ENCODE measurements at regions not wholly inside any gene's neighbourhood (a gene's known extent, or its start where the extent isn't known, plus 50 kb on each side); places are given as distances from the start of the nearest gene placed in this dataset.

DNA sequence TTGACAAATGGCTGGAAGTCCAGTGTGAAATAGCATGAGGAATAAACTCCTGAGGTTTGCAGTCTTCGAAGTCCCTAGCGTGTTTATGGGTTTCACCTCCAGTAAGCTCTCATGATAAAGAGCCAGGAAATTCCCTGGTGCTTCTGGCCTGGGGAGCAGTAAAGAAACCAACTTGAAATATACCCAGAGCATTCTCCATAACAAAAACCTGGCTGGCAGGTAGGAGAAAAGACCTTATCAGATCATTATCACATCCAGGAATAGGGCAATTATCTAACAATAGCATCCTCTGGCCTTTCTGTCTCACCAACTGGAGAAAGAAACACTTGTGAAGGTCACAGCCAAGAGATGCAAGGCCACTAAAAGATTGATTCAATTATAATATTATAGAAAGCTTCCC lies 513.6 kb upstream of the LRRTM4 start:
- CTCF ChIA-PET = interaction anchor here (0.6 kb wide), 1 partner anchor 23 kb away, joined by 3 read pairs; no protein-coding TSS in a partner anchor
- TF ChIP-seq KLF1 (tag by site-specific recombination; IDR thresholded peaks at IDR 0.05) (no peak), ZNF292 (tag by site-specific recombination; IDR thresholded peaks at IDR 0.05; ENCODE audit: borderline replicate concordance, low read depth) (no peak), ZNF214 (tag by site-specific recombination; IDR thresholded peaks at IDR 0.05; ENCODE audit: borderline replicate concordance) (no peak), SCRT1 (tag by site-specific recombination; IDR thresholded peaks at IDR 0.05; ENCODE audit: borderline replicate concordance) (no peak), GLIS2 (tag by site-specific recombination; IDR thresholded peaks at IDR 0.05) (no peak), YY2 (tag by site-specific recombination; IDR thresholded peaks at IDR 0.05) (no peak)
- TF ChIP-seq, protein P1, sequence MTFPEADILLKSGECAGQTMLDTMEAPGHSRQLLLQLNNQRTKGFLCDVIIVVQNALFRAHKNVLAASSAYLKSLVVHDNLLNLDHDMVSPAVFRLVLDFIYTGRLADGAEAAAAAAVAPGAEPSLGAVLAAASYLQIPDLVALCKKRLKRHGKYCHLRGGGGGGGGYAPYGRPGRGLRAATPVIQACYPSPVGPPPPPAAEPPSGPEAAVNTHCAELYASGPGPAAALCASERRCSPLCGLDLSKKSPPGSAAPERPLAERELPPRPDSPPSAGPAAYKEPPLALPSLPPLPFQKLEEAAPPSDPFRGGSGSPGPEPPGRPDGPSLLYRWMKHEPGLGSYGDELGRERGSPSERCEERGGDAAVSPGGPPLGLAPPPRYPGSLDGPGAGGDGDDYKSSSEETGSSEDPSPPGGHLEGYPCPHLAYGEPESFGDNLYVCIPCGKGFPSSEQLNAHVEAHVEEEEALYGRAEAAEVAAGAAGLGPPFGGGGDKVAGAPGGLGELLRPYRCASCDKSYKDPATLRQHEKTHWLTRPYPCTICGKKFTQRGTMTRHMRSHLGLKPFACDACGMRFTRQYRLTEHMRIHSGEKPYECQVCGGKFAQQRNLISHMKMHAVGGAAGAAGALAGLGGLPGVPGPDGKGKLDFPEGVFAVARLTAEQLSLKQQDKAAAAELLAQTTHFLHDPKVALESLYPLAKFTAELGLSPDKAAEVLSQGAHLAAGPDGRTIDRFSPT (tag by site-specific recombination; IDR thresholded peaks at IDR 0.05) = no peak
- no peaks in the 10 kb centered on the region for H3K4me1 ChIP-seq (ENCODE audit: control insufficient read depth, insufficient read depth, low read length)
- H3K27ac ChIP-seq (ENCODE audit: extremely low read depth, low read depth, low read length) = no peak overlapping the region
- H3K9me3 ChIP-seq (ENCODE audit: control insufficient read depth, insufficient read depth, low read depth, low read length) = no peaks in the 10 kb centered on the region
- H3K36me3 ChIP-seq (ENCODE audit: control insufficient read depth in 2 of 2, insufficient read depth in 1 of 2, low read length in 2 of 2) = no peaks in the 10 kb centered on the region
- no peak overlapping the region for H3K4me3 ChIP-seq (ENCODE audit: low read depth, low read length)
- POLR2A ChIA-PET = no interaction called here

DNA sequence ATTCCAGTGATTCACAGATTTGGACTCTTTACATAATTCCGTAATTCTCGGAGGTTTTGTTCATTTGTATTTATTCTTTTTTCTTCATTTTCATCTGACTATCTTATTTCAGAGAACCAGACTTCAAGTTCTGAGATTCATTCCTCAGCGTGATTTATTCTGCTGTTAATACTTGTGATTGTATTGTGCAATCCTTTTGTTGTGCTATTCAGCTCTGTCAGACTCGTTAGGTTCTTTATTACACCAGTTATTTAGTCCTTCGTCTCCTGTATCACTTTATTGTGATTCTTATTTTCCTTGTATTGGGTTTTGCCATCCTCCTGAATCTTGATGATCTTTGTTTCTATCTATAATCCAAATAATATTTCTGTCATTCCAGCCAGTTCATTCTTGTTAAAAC lies 529.3 kb upstream of the LRRTM4 start:
- no peaks in the 10 kb centered on the region for H3K9me3 ChIP-seq (ENCODE audit: control insufficient read depth, insufficient read depth, low read depth, low read length)
- no peaks in the 10 kb centered on the region for H3K4me1 ChIP-seq (ENCODE audit: control insufficient read depth, insufficient read depth, low read length)
- TF ChIP-seq KLF8 (tag by site-specific recombination; IDR thresholded peaks at IDR 0.05) = no peak
- TF ChIP-seq, protein P2, sequence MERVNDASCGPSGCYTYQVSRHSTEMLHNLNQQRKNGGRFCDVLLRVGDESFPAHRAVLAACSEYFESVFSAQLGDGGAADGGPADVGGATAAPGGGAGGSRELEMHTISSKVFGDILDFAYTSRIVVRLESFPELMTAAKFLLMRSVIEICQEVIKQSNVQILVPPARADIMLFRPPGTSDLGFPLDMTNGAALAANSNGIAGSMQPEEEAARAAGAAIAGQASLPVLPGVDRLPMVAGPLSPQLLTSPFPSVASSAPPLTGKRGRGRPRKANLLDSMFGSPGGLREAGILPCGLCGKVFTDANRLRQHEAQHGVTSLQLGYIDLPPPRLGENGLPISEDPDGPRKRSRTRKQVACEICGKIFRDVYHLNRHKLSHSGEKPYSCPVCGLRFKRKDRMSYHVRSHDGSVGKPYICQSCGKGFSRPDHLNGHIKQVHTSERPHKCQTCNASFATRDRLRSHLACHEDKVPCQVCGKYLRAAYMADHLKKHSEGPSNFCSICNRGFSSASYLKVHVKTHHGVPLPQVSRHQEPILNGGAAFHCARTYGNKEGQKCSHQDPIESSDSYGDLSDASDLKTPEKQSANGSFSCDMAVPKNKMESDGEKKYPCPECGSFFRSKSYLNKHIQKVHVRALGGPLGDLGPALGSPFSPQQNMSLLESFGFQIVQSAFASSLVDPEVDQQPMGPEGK (tag by site-specific recombination; IDR thresholded peaks at IDR 0.05) = no peak
- no peak for TF ChIP-seq ZNF701 (tag by site-specific recombination; IDR thresholded peaks at IDR 0.05)
- no peak overlapping the region for H3K27ac ChIP-seq (ENCODE audit: extremely low read depth, low read depth, low read length)
- CTCF ChIA-PET = interaction anchor here (0.7 kb wide), 1 partner anchor 18 kb away, joined by 5 read pairs; no protein-coding TSS in a partner anchor
- no peaks in the 10 kb centered on the region for H3K36me3 ChIP-seq (ENCODE audit: control insufficient read depth in 2 of 2, insufficient read depth in 1 of 2, low read length in 2 of 2)
- POLR2A ChIA-PET = no interaction called here
- H3K4me3 ChIP-seq (ENCODE audit: low read depth, low read length) = no peak overlapping the region

DNA sequence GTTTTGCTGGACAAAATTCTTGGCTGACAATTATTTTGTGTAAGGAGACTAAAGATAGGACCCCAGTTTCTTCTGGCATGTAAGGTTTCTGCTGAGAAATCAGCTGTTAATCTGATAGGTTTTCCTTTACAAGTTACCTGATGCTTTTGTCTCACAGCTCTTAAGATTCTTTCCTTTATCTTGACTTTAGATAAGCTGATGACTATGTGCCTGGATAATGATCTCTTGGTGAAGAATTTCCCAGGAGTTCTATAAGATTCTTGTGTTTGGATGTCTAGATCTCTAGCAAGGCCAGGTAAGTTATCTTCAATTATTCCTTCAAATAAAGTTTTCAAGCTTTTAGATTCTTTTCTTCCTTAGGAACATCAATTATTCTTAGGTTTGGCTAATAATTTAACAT lies 534.8 kb upstream of the LRRTM4 start:
- TF ChIP-seq SP3 (tag by site-specific recombination; IDR thresholded peaks at IDR 0.05) (no peak), ZFP37 (tag by site-specific recombination; IDR thresholded peaks at IDR 0.05) (no peak), ZNF747 (tag by site-specific recombination; IDR thresholded peaks at IDR 0.05) (no peak), ZNF530 (tag by site-specific recombination; IDR thresholded peaks at IDR 0.05; ENCODE audit: low read depth) (no peak), ZNF350 (tag by site-specific recombination; IDR thresholded peaks at IDR 0.05) (no peak), ZNF211 (tag by site-specific recombination; IDR thresholded peaks at IDR 0.05; ENCODE audit: low read depth) (no peak), SP2 (tag by site-specific recombination; IDR thresholded peaks at IDR 0.05) (no peak), ZNF146 (tag by site-specific recombination; IDR thresholded peaks at IDR 0.05) (no peak), RBAK (tag by site-specific recombination; IDR thresholded peaks at IDR 0.05) (no peak), ZNF266 (tag by site-specific recombination; IDR thresholded peaks at IDR 0.05; ENCODE audit: low read depth) (no peak), ZBTB48 (tag by site-specific recombination; IDR thresholded peaks at IDR 0.05) (no peak), ZNF600 (tag by site-specific recombination; IDR thresholded peaks at IDR 0.05) (no peak), ZNF19 (tag by site-specific recombination; IDR thresholded peaks at IDR 0.05; ENCODE audit: low read depth) (no peak)
- TF ChIP-seq, protein P3, sequence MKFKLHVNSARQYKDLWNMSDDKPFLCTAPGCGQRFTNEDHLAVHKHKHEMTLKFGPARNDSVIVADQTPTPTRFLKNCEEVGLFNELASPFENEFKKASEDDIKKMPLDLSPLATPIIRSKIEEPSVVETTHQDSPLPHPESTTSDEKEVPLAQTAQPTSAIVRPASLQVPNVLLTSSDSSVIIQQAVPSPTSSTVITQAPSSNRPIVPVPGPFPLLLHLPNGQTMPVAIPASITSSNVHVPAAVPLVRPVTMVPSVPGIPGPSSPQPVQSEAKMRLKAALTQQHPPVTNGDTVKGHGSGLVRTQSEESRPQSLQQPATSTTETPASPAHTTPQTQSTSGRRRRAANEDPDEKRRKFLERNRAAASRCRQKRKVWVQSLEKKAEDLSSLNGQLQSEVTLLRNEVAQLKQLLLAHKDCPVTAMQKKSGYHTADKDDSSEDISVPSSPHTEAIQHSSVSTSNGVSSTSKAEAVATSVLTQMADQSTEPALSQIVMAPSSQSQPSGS (tag by site-specific recombination; IDR thresholded peaks at IDR 0.05; ENCODE audit: low read depth) = no peak
- TF ChIP-seq, protein P4, sequence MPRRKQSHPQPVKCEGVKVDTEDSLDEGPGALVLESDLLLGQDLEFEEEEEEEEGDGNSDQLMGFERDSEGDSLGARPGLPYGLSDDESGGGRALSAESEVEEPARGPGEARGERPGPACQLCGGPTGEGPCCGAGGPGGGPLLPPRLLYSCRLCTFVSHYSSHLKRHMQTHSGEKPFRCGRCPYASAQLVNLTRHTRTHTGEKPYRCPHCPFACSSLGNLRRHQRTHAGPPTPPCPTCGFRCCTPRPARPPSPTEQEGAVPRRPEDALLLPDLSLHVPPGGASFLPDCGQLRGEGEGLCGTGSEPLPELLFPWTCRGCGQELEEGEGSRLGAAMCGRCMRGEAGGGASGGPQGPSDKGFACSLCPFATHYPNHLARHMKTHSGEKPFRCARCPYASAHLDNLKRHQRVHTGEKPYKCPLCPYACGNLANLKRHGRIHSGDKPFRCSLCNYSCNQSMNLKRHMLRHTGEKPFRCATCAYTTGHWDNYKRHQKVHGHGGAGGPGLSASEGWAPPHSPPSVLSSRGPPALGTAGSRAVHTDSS (tag by site-specific recombination; IDR thresholded peaks at IDR 0.05) = no peak
- TF ChIP-seq, protein P5, sequence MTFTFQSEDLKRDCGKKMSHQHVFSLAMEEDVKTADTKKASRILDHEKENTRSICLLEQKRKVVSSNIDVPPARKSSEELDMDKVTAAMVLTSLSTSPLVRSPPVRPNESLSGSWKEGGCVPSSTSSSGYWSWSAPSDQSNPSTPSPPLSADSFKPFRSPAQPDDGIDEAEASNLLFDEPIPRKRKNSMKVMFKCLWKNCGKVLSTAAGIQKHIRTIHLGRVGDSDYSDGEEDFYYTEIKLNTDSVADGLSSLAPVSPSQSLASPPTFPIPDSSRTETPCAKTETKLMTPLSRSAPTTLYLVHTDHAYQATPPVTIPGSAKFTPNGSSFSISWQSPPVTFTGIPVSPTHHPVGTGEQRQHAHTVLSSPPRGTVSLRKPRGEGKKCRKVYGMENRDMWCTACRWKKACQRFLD (tag by site-specific recombination; IDR thresholded peaks at IDR 0.05) = no peak
- Histone ChIP-seq H3K36me3 (ENCODE audit: control insufficient read depth in 2 of 2, insufficient read depth in 1 of 2, low read length in 2 of 2) (no peaks in the 10 kb centered on the region), H3K9me3 (ENCODE audit: control insufficient read depth, insufficient read depth, low read depth, low read length) (no peaks in the 10 kb centered on the region), H3K4me1 (ENCODE audit: control insufficient read depth, insufficient read depth, low read length) (no peaks in the 10 kb centered on the region), H3K27ac (ENCODE audit: extremely low read depth, low read depth, low read length) (no peak overlapping the region), H3K4me3 (ENCODE audit: low read depth, low read length) (no peak overlapping the region)
- CTCF ChIA-PET = no interaction called here
- POLR2A ChIA-PET = no interaction called here

Measured in HEK293 (cell line).